Chondrocyte (in vitro differentiated cells): ENCODE measurements at regions not wholly inside any gene's neighbourhood (a gene's known extent, or its start where the extent isn't known, plus 50 kb on each side); places are given as distances from the start of the nearest gene placed in this dataset.

ENCODE experiments used
- DNase-seq: peaks from one replicate; pipeline ENCODE4 v3.0.0; 2021; ENCODE audit warnings: mixed read lengths, low spot score
- H3K27ac Mint-ChIP-seq: one replicate; pipeline ENCODE4 v1.8.0; 2021; ENCODE audit warnings: mild to moderate bottlenecking, moderate library complexity, mixed read lengths; ENCODE audit not compliant: unreplicated experiment
- H3K27me3 Mint-ChIP-seq: 2 replicates; pipeline ENCODE4 v1.8.0; 2021; ENCODE audit warnings: low read depth, mixed read lengths
- H3K36me3 Mint-ChIP-seq: 2 replicates; pipeline ENCODE4 v1.8.0; 2021; ENCODE audit warnings: low read depth, mixed read lengths
- H3K4me1 Mint-ChIP-seq: 2 replicates; pipeline ENCODE4 v1.8.0; 2021; ENCODE audit warnings: low read depth, mild to moderate bottlenecking, mixed read lengths
- H3K4me3 Mint-ChIP-seq: one replicate; pipeline ENCODE4 v1.8.0; 2021; ENCODE audit warnings: mild to moderate bottlenecking, moderate library complexity, mixed read lengths; ENCODE audit not compliant: unreplicated experiment
- H3K9me3 Mint-ChIP-seq: 2 replicates; pipeline ENCODE4 v1.8.0; 2021; ENCODE audit warnings: low read depth, mixed read lengths
- CTCF ChIP-seq: fragments of 200-600 bp; sonication (generic); IDR thresholded peaks from 2 replicates; pipeline ENCODE4 v1.5.0; 2021; ENCODE audit warnings: antibody characterized with exemption, mild to moderate bottlenecking, moderate library complexity

DNA sequence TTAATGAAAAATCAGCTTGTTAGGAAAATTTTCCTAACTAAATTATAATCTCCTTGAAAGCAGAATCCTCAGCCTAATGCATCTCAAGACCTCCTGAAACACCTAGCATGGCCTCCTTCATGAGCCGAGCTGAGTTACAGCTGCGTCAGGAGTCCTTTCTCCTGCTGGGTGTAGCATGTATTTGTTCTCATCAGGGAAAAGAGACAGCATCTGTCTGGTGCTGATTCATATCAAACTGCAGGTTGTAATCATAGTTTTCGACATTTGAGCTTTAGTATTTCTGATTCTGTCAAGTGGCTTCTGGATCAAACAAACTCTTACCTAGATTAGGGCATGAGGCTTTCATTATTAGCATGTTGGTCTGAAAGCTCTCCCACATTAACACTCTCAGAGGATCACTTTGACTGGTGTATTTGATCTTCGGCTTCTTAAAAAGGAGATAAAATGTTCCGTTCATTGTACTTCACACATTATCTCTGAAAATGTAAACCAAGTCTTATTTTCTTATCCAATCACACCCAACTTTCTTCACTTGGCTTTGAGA lies 140.1 kb upstream of the FRG1 start:
- no peak for TF ChIP-seq CTCF
- H3K9me3 Mint-ChIP-seq, result peaks cover 33% of the 10 kb centered on the region

DNA sequence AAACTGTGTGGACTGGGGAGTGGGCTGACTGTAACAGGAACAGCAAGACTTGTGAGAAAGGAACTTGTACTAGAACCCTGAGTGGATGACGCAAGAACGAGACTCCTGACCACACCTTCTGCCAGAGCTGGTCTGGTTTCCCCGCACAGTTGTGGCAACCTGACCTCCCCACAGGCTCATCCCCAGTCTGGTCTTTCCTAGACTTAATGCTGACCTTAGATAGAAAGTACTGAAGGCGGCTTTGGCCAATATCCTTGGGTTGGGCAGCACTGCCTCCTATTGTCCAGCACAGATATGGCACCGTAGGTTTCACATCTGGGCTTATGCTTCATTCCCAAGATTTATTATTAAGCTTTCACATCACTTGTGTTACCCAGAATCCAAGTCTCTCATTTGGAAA lies 137.8 kb upstream of the FRG1 start:
- Mint-ChIP-seq H3K27ac (no peak overlapping the region), H3K27me3 (no peaks in the 10 kb centered on the region), H3K4me1 (no peaks in the 10 kb centered on the region), H3K4me3 (no peak overlapping the region), H3K9me3 (peaks cover 43% of the 10 kb centered on the region), H3K36me3 (no peaks in the 10 kb centered on the region)
- no peak for DNase-seq
- peak; percentile 17 for TF ChIP-seq CTCF

More for the DNA sequence above, 140.1 kb upstream of the FRG1 start:
- Mint-ChIP-seq H3K4me3 (no peak overlapping the region), H3K27ac (no peak overlapping the region), H3K36me3 (no peaks in the 10 kb centered on the region), H3K4me1 (no peaks in the 10 kb centered on the region), H3K27me3 (no peaks in the 10 kb centered on the region)
- no peak for DNase-seq

DNA sequence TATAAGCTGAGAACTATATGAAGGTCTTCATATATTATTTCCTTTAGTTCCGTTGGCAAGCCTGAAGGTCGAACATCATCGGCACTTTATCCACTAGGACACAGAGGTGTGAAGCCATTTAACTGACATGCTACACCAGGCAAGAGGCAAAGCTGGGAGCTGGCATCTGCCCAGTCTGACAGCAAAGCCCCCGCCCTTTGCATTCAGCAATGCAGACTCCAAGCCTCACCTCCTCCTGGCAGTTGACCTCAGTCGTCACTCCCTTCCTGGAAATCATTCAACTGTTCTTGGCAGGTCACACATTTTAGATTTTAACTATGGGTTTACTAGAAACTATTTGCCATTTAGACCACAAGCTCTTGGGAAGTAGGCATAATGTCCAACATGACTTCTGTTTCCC lies 135.8 kb upstream of the FRG1 start:
- no peak overlapping the region for H3K4me3 Mint-ChIP-seq
- peaks cover 61% of the 10 kb centered on the region for H3K9me3 Mint-ChIP-seq
- no peaks in the 10 kb centered on the region for H3K36me3 Mint-ChIP-seq
- no peak for DNase-seq
- no peaks in the 10 kb centered on the region for H3K4me1 Mint-ChIP-seq
- no peaks in the 10 kb centered on the region for H3K27me3 Mint-ChIP-seq
- no peak for TF ChIP-seq CTCF
- no peak overlapping the region for H3K27ac Mint-ChIP-seq

- H3K9me3 Mint-ChIP-seq, result peaks cover 62% of the 10 kb centered on the region
- no peak overlapping the region for H3K27ac Mint-ChIP-seq
- H3K36me3 Mint-ChIP-seq, result peaks cover 4% of the 10 kb centered on the region
Measured at GRCh38 chr4:189806506-189806905, 134.2 kb upstream of the FRG1 start.

GRCh38 chr4:189807031-189807430 lies 133.6 kb upstream of the FRG1 start:
- Mint-ChIP-seq H3K4me3 (no peak overlapping the region), H3K27me3 (no peaks in the 10 kb centered on the region), H3K36me3 (peaks cover 4% of the 10 kb centered on the region), H3K27ac (no peak overlapping the region), H3K4me1 (no peaks in the 10 kb centered on the region), H3K9me3 (peaks cover 58% of the 10 kb centered on the region)
- no peak for TF ChIP-seq CTCF
- no peak for DNase-seq

More at GRCh38 chr4:189806506-189806905, 134.2 kb upstream of the FRG1 start:
- no peak for TF ChIP-seq CTCF
- H3K4me3 Mint-ChIP-seq, result no peak overlapping the region
- H3K4me1 Mint-ChIP-seq, result no peaks in the 10 kb centered on the region
- DNase-seq, result no peak
- no peaks in the 10 kb centered on the region for H3K27me3 Mint-ChIP-seq
